Mucosa of descending colon (tissue), 3 donors: ENCODE measurements at regions not wholly inside any gene's neighbourhood (a gene's known extent, or its start where the extent isn't known, plus 50 kb on each side); places are given as distances from the start of the nearest gene placed in this dataset.

ENCODE experiments used
- ATAC-seq: fragments of 200-7000 bp; cut with Tn5 transposase; one replicate; pipeline ENCODE4 v1.9.1; 2020; ENCODE audit warnings: mild to moderate bottlenecking, moderate library complexity
- DNase-seq, 3 donors: peaks; one replicate each; pipeline ENCODE4 v3.0.0-alpha.2; 2020
- H3K36me3 ChIP-seq: fragments of 200-600 bp; one replicate; pipeline ENCODE4 v1.8.0; 2021; ENCODE audit warnings: low read depth, mild to moderate bottlenecking
- H3K4me1 ChIP-seq: fragments of 200-600 bp; one replicate; pipeline ENCODE4 v1.8.0; 2021; ENCODE audit warnings: low read depth, mild to moderate bottlenecking
- H3K4me3 ChIP-seq: fragments of 200-600 bp; one replicate; pipeline ENCODE4 v1.8.0; 2021; ENCODE audit warnings: mild to moderate bottlenecking
- H3K9me3 ChIP-seq: fragments of 200-600 bp; one replicate; pipeline ENCODE4 v1.8.0; 2021; ENCODE audit warnings: mild to moderate bottlenecking
- intact Hi-C, 2 donors: fragments of 100-400 bp; cut with DNase I in 1 of 2; cut with micrococcal nuclease in 1 of 2; formaldehyde crosslinking; loops; one replicate each; pipeline versions ENCODE4 v1.11.0 to v1.11.1; 2022; cut with DNase I, micrococcal nuclease
- TF ChIP-seq, protein P1 (sequence below): fragments of 200-600 bp; IDR thresholded peaks from one replicate; pipeline ENCODE4 v1.8.0; 2022; ENCODE audit warnings: antibody characterized with exemption, mild to moderate bottlenecking
- donor health status: DM: no; HTN: no; CAD: no; lungs with moderate emphysema.
- donor health status: DM: no; HTN: no; CAD: no.
- donor health status: DM: no; HTN: yes; CAD: no.

GRCh38 chr14:100010679-100011078 lies 54.5 kb upstream of the EVL start:
- TF ChIP-seq, protein P1, sequence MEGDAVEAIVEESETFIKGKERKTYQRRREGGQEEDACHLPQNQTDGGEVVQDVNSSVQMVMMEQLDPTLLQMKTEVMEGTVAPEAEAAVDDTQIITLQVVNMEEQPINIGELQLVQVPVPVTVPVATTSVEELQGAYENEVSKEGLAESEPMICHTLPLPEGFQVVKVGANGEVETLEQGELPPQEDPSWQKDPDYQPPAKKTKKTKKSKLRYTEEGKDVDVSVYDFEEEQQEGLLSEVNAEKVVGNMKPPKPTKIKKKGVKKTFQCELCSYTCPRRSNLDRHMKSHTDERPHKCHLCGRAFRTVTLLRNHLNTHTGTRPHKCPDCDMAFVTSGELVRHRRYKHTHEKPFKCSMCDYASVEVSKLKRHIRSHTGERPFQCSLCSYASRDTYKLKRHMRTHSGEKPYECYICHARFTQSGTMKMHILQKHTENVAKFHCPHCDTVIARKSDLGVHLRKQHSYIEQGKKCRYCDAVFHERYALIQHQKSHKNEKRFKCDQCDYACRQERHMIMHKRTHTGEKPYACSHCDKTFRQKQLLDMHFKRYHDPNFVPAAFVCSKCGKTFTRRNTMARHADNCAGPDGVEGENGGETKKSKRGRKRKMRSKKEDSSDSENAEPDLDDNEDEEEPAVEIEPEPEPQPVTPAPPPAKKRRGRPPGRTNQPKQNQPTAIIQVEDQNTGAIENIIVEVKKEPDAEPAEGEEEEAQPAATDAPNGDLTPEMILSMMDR, result no peak
- DNase-seq (no peak), ATAC-seq (no peak)
- Histone ChIP-seq H3K36me3 (no peaks in the 10 kb centered on the region), H3K4me1 (no peaks in the 10 kb centered on the region), H3K4me3 (no peak overlapping the region), H3K9me3 (no peaks in the 10 kb centered on the region)
- intact Hi-C loops, result no loop called here

- Histone ChIP-seq H3K4me3 (no peak overlapping the region), H3K4me1 (no peaks in the 10 kb centered on the region), H3K9me3 (no peaks in the 10 kb centered on the region), H3K36me3 (no peaks in the 10 kb centered on the region)
- ATAC-seq, result no peak
- TF ChIP-seq, protein P1, result no peak
- DNase-seq, result no peak
- intact Hi-C loops, result no loop called here
Observed at GRCh38 chr14:100011628-100012325, 53.4 kb upstream of the EVL start.

DNA sequence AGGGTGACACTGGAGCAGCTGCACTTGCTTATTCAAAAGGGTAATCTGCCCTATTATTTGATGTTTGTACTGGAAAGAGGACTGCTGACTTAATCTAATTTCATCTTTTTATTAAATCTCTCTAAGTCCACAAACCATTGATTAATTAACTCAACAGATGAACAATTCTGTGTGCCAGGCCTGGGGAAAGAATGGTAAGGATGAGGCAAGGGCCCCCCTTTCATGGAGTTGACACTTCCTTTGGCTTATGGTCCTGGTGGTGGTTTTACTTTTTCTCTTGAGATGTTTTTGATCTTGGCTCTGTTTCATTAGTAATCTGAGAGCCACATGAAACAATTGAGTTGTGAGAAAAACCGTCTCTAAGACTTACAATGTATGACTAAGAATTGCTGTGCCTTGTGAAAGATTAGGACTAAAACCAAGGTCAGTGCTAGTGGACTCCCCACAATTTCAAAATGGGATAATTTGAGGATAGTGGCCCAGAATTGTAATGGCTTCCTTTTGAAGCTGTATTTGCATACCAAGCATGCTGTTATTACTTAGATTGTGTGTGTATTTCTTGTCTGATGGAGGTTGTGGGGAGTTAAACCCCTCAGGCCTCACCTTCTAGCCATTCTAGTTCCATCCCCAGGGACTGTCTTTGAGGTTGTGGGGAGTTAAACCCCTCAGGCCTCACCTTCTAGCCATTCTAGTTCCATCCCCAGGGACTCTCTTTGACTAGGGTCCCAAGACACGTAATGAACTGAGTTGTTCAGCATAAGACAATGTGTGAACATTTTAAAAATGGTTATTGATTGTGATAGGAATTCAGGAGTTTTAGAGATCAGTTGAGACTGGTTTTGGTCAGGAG lies 52.5 kb upstream of the EVL start:
- TF ChIP-seq, protein P1, result no peak
- Histone ChIP-seq H3K36me3 (no peaks in the 10 kb centered on the region), H3K4me1 (no peaks in the 10 kb centered on the region), H3K9me3 (no peaks in the 10 kb centered on the region), H3K4me3 (no peak overlapping the region)
- intact Hi-C loops, result no loop called here
- DNase-seq (no peak), ATAC-seq (no peak)

GRCh38 chr14:100015251-100015655 lies 50.0 kb upstream of the EVL start:
- Histone ChIP-seq H3K4me1 (no peaks in the 10 kb centered on the region), H3K9me3 (no peaks in the 10 kb centered on the region), H3K36me3 (no peaks in the 10 kb centered on the region), H3K4me3 (no peak overlapping the region)
- peak; percentile 16 for ATAC-seq
- DNase-seq, result no peak
- TF ChIP-seq, protein P1, result no peak
- intact Hi-C loops, result no loop called here
